ENCODE measurements at regions not wholly inside any gene's neighbourhood (a gene's known extent, or its start where the extent isn't known, plus 50 kb on each side); places are given as distances from the start of the nearest gene placed in this dataset.
"Not testable (repeated sequence)": the region's sequence is repeated elsewhere in the genome, so short reads cannot be mapped to it uniquely, and the experiment has no call there.

GRCh38 chr2:150207979-150208378, 279.5 kb downstream of the RND3 start:
- Histone ChIP-seq H3K36me3 (ENCODE audit: control insufficient read depth, insufficient read depth, low read length) (no peaks in the 10 kb centered on the region), H3K4me3 (ENCODE audit: low read depth, low read length) (no peak overlapping the region), H3K27ac (ENCODE audit: insufficient read depth, low read length, poor library complexity, severe bottlenecking) (no peak overlapping the region), H3K9me3 (ENCODE audit: control insufficient read depth in 2 of 2, low read length in 2 of 2) (no peaks in the 10 kb centered on the region), H3K27me3 (ENCODE audit: control insufficient read depth, insufficient read depth, low read length) (no peaks in the 10 kb centered on the region), H3K4me1 (ENCODE audit: control insufficient read depth, insufficient read depth, low read length, poor library complexity, severe bottlenecking) (no peaks in the 10 kb centered on the region)
- Mint-ChIP-seq H3K36me3 (no peaks in the 10 kb centered on the region), H3K4me1 (no peaks in the 10 kb centered on the region), H3K4me3 (no peak overlapping the region), H3K27me3 (no peaks in the 10 kb centered on the region), H3K27ac (no peak overlapping the region), H3K9me3 (peaks cover 0 to 5% (median 1%) of the 10 kb centered on the region in 7 donors)
- ATAC-seq (ENCODE audit: low read depth in 2 of 2) (no peak), DNase-seq (no peak)

GRCh38 chr2:150204451-150204850, 283.0 kb downstream of the RND3 start:
- Histone ChIP-seq H3K9me3 (ENCODE audit: control insufficient read depth in 2 of 2, low read length in 2 of 2) (no peaks in the 10 kb centered on the region), H3K27ac (ENCODE audit: insufficient read depth, low read length, poor library complexity, severe bottlenecking) (no peak overlapping the region), H3K36me3 (ENCODE audit: control insufficient read depth, insufficient read depth, low read length) (no peaks in the 10 kb centered on the region), H3K27me3 (ENCODE audit: control insufficient read depth, insufficient read depth, low read length) (no peaks in the 10 kb centered on the region), H3K4me1 (ENCODE audit: control insufficient read depth, insufficient read depth, low read length, poor library complexity, severe bottlenecking) (no peaks in the 10 kb centered on the region), H3K4me3 (ENCODE audit: low read depth, low read length) (no peak overlapping the region)
- no peak for ATAC-seq (ENCODE audit: low read depth in 2 of 2)
- no peaks in the 10 kb centered on the region for H3K4me1 Mint-ChIP-seq
- DNase-seq, result no peak
- no peaks in the 10 kb centered on the region for H3K27me3 Mint-ChIP-seq
- H3K36me3 Mint-ChIP-seq, result no peaks in the 10 kb centered on the region
- H3K9me3 Mint-ChIP-seq, result peaks cover 0 to 7% (median 0%) of the 10 kb centered on the region in 7 donors
- no peak overlapping the region for H3K27ac Mint-ChIP-seq
- no peak overlapping the region for H3K4me3 Mint-ChIP-seq

- not testable (repeated sequence) for H3K9me3 ChIP-seq (ENCODE audit: control insufficient read depth in 2 of 2, low read length in 2 of 2); H3K9me3 Mint-ChIP-seq; ATAC-seq (ENCODE audit: low read depth in 2 of 2); H3K4me1 ChIP-seq (ENCODE audit: control insufficient read depth, insufficient read depth, low read length, poor library complexity, severe bottlenecking); H3K27ac Mint-ChIP-seq; H3K36me3 Mint-ChIP-seq; H3K4me1 Mint-ChIP-seq; H3K4me3 ChIP-seq (ENCODE audit: low read depth, low read length); H3K27me3 ChIP-seq (ENCODE audit: control insufficient read depth, insufficient read depth, low read length); H3K27me3 Mint-ChIP-seq; DNase-seq; H3K4me3 Mint-ChIP-seq; H3K36me3 ChIP-seq (ENCODE audit: control insufficient read depth, insufficient read depth, low read length); H3K27ac ChIP-seq (ENCODE audit: insufficient read depth, low read length, poor library complexity, severe bottlenecking)
Measured at GRCh38 chr2:150194816-150195215, 292.7 kb downstream of the RND3 start.

GRCh38 chr2:150192701-150193100, 294.8 kb downstream of the RND3 start:
- ATAC-seq (ENCODE audit: low read depth in 2 of 2), result no peak
- no peaks in the 10 kb centered on the region for H3K27me3 Mint-ChIP-seq
- H3K4me1 ChIP-seq (ENCODE audit: control insufficient read depth, insufficient read depth, low read length, poor library complexity, severe bottlenecking), result no peaks in the 10 kb centered on the region

GRCh38 chr2:150191349-150191748, 296.1 kb downstream of the RND3 start:
- no peak overlapping the region for H3K27ac ChIP-seq (ENCODE audit: insufficient read depth, low read length, poor library complexity, severe bottlenecking)
- no peaks in the 10 kb centered on the region for H3K27me3 ChIP-seq (ENCODE audit: control insufficient read depth, insufficient read depth, low read length)
- Mint-ChIP-seq H3K27me3 (no peaks in the 10 kb centered on the region), H3K27ac (no peak overlapping the region), H3K4me3 (no peak overlapping the region), H3K9me3 (peaks cover 0 to 6% (median 2%) of the 10 kb centered on the region in 7 donors), H3K4me1 (no peaks in the 10 kb centered on the region), H3K36me3 (no peaks in the 10 kb centered on the region)
- no peaks in the 10 kb centered on the region for H3K9me3 ChIP-seq (ENCODE audit: control insufficient read depth in 2 of 2, low read length in 2 of 2)
- no peak for DNase-seq
- no peak overlapping the region for H3K4me3 ChIP-seq (ENCODE audit: low read depth, low read length)
- no peaks in the 10 kb centered on the region for H3K4me1 ChIP-seq (ENCODE audit: control insufficient read depth, insufficient read depth, low read length, poor library complexity, severe bottlenecking)
- ATAC-seq (ENCODE audit: low read depth in 2 of 2), result no peak
- no peaks in the 10 kb centered on the region for H3K36me3 ChIP-seq (ENCODE audit: control insufficient read depth, insufficient read depth, low read length)

More at GRCh38 chr2:150192701-150193100, 294.8 kb downstream of the RND3 start:
- Histone ChIP-seq H3K36me3 (ENCODE audit: control insufficient read depth, insufficient read depth, low read length) (no peaks in the 10 kb centered on the region), H3K27ac (ENCODE audit: insufficient read depth, low read length, poor library complexity, severe bottlenecking) (no peak overlapping the region), H3K9me3 (ENCODE audit: control insufficient read depth in 2 of 2, low read length in 2 of 2) (no peaks in the 10 kb centered on the region), H3K4me3 (ENCODE audit: low read depth, low read length) (no peak overlapping the region), H3K27me3 (ENCODE audit: control insufficient read depth, insufficient read depth, low read length) (no peaks in the 10 kb centered on the region)
- Mint-ChIP-seq H3K27ac (no peak overlapping the region), H3K9me3 (peaks cover 0 to 8% (median 2%) of the 10 kb centered on the region in 7 donors), H3K36me3 (no peaks in the 10 kb centered on the region), H3K4me1 (no peaks in the 10 kb centered on the region), H3K4me3 (no peak overlapping the region)
- no peak for DNase-seq

GRCh38 chr2:150190546-150190945, 296.9 kb downstream of the RND3 start:
- H3K27ac ChIP-seq (ENCODE audit: insufficient read depth, low read length, poor library complexity, severe bottlenecking), result no peak overlapping the region
- Mint-ChIP-seq H3K27ac (no peak overlapping the region), H3K27me3 (no peaks in the 10 kb centered on the region), H3K4me3 (no peak overlapping the region), H3K36me3 (no peaks in the 10 kb centered on the region), H3K9me3 (peaks cover 0 to 3% (median 1%) of the 10 kb centered on the region in 7 donors), H3K4me1 (no peaks in the 10 kb centered on the region)
- H3K9me3 ChIP-seq (ENCODE audit: control insufficient read depth in 2 of 2, low read length in 2 of 2), result no peaks in the 10 kb centered on the region
- no peaks in the 10 kb centered on the region for H3K27me3 ChIP-seq (ENCODE audit: control insufficient read depth, insufficient read depth, low read length)
- no peaks in the 10 kb centered on the region for H3K4me1 ChIP-seq (ENCODE audit: control insufficient read depth, insufficient read depth, low read length, poor library complexity, severe bottlenecking)
- no peak overlapping the region for H3K4me3 ChIP-seq (ENCODE audit: low read depth, low read length)
- H3K36me3 ChIP-seq (ENCODE audit: control insufficient read depth, insufficient read depth, low read length), result no peaks in the 10 kb centered on the region
- no peak for ATAC-seq (ENCODE audit: low read depth in 2 of 2)
- DNase-seq, result no peak

DNA sequence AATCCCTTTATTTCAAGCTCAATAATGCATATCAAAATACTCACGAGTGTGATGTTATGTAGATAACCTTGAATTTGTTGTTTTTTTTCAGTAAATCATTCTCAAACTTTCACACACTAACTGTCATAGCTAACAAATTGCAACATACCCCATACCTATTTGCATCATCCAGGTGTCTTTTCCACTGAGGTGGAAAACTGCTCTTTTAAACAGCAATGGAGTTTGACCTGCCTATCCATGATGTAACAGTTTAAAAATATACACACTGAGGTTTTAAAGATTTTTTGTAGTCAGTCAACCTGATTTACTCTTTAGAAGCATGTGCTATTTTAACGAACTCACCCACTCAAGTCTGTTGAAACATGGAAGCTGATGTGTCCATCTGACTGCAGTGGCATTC, 298.7 kb downstream of the RND3 start:
- Mint-ChIP-seq H3K27me3 (no peaks in the 10 kb centered on the region), H3K9me3 (peaks cover 0 to 6% (median 2%) of the 10 kb centered on the region in 7 donors), H3K4me1 (no peaks in the 10 kb centered on the region), H3K4me3 (no peak overlapping the region), H3K36me3 (no peaks in the 10 kb centered on the region), H3K27ac (no peak overlapping the region)
- Histone ChIP-seq H3K4me3 (ENCODE audit: low read depth, low read length) (no peak overlapping the region), H3K36me3 (ENCODE audit: control insufficient read depth, insufficient read depth, low read length) (no peaks in the 10 kb centered on the region), H3K9me3 (ENCODE audit: control insufficient read depth in 2 of 2, low read length in 2 of 2) (no peaks in the 10 kb centered on the region), H3K27me3 (ENCODE audit: control insufficient read depth, insufficient read depth, low read length) (no peaks in the 10 kb centered on the region), H3K27ac (ENCODE audit: insufficient read depth, low read length, poor library complexity, severe bottlenecking) (no peak overlapping the region), H3K4me1 (ENCODE audit: control insufficient read depth, insufficient read depth, low read length, poor library complexity, severe bottlenecking) (no peaks in the 10 kb centered on the region)
- no peak for DNase-seq
- ATAC-seq (ENCODE audit: low read depth in 2 of 2), result no peak

GRCh38 chr2:150188177-150188576, 299.3 kb downstream of the RND3 start:
- no peaks in the 10 kb centered on the region for H3K27me3 Mint-ChIP-seq
- no peak for DNase-seq
- no peaks in the 10 kb centered on the region for H3K36me3 ChIP-seq (ENCODE audit: control insufficient read depth, insufficient read depth, low read length)
- H3K4me1 ChIP-seq (ENCODE audit: control insufficient read depth, insufficient read depth, low read length, poor library complexity, severe bottlenecking), result no peaks in the 10 kb centered on the region
- H3K4me3 ChIP-seq (ENCODE audit: low read depth, low read length), result no peak overlapping the region
- no peaks in the 10 kb centered on the region for H3K9me3 ChIP-seq (ENCODE audit: control insufficient read depth in 2 of 2, low read length in 2 of 2)
- H3K4me3 Mint-ChIP-seq, result no peak overlapping the region
- H3K36me3 Mint-ChIP-seq, result no peaks in the 10 kb centered on the region
- H3K27ac Mint-ChIP-seq, result no peak overlapping the region
- peaks cover 0 to 6% (median 2%) of the 10 kb centered on the region in 7 donors for H3K9me3 Mint-ChIP-seq
- H3K4me1 Mint-ChIP-seq, result no peaks in the 10 kb centered on the region
- ATAC-seq (ENCODE audit: low read depth in 2 of 2), result no peak
- no peak overlapping the region for H3K27ac ChIP-seq (ENCODE audit: insufficient read depth, low read length, poor library complexity, severe bottlenecking)
- no peaks in the 10 kb centered on the region for H3K27me3 ChIP-seq (ENCODE audit: control insufficient read depth, insufficient read depth, low read length)
